Psoas muscle (tissue), 7 donors: ENCODE measurements at regions not wholly inside any gene's neighbourhood (a gene's known extent, or its start where the extent isn't known, plus 50 kb on each side); places are given as distances from the start of the nearest gene placed in this dataset.

ENCODE experiments used
- ATAC-seq, 4 donors: fragments of 200-7000 bp; cut with Tn5 transposase; one replicate each; pipeline ENCODE4 v1.9.1; 2020; ENCODE audit warnings: moderate library complexity in 3 of 4, mild to moderate bottlenecking in 2 of 4
- DNase-seq, 2 donors: peaks; one replicate each; pipeline ENCODE4 v3.0.0-alpha.2; 2020
- H3K27ac ChIP-seq: fragments of 200-600 bp; one replicate; pipeline ENCODE4 v1.8.0; 2022
- H3K27me3 ChIP-seq, 3 donors: fragments of 200-600 bp in 1 of 3; one replicate each; pipeline versions ENCODE4 v1.6.1 to v1.8.0; 2013 to 2022; ENCODE audit warnings: low read length in 2 of 3, mild to moderate bottlenecking in 2 of 3, moderate library complexity in 1 of 3; ENCODE audit not compliant: insufficient read depth in 3 of 3
- H3K36me3 ChIP-seq, 2 donors: fragments of 200-600 bp in 1 of 2; one replicate each; pipeline versions ENCODE4 v1.6.1 to v1.8.0; 2013 to 2022; ENCODE audit warnings: low read depth in 1 of 2, mild to moderate bottlenecking in 1 of 2, moderate library complexity in 1 of 2; ENCODE audit not compliant: insufficient read depth in 1 of 2
- H3K4me1 ChIP-seq: fragments of 200-600 bp; one replicate; pipeline ENCODE4 v1.8.0; 2022
- H3K4me3 ChIP-seq: fragments of 200-600 bp; one replicate; pipeline ENCODE4 v1.8.0; 2022; ENCODE audit warnings: mild to moderate bottlenecking
- H3K9me3 ChIP-seq: fragments of 200-600 bp; one replicate; pipeline ENCODE4 v1.8.0; 2022
- CTCF ChIP-seq: fragments of 200-600 bp; IDR thresholded peaks from one replicate; pipeline ENCODE4 v1.8.0; 2022; ENCODE audit warnings: antibody characterized with exemption
- WGBS, 3 donors: extraction: QIAGEN DNeasy Blood & Tissue Kit; methylation state at CpG; one replicate each; pipeline versions ENCODE4 v1.1.6 to v1.1.7; 2013; 5-methylcytosine and 5-hydroxymethylcytosine counted together
- intact Hi-C, 2 donors: fragments of 100-400 bp; cut with DNase I; formaldehyde crosslinking; loops; one replicate each; pipeline versions ENCODE4 v1.11.0 to v1.14.2; 2022
- donor health status: healthy with polysubstance abuse.
- donor health status: DM: no; HTN: no; CAD: no; lungs with moderate emphysema.
- donor health status: Bipolar disorder and iron deficiency.
- donor health status: healthy.
- donor health status: DM: yes; HTN: yes; CAD: no.
- donor health status: DM: no; HTN: no; CAD: no.
- donor health status: DM: yes; HTN: yes; CAD: no.

GRCh38 chr2:196353717-196354116 lies 182.3 kb upstream of the STK17B start:
- TF ChIP-seq CTCF: no peak
- Histone ChIP-seq H3K36me3 (no peaks in the 10 kb centered on the region), H3K4me3 (no peak overlapping the region), H3K4me1 (no peaks in the 10 kb centered on the region), H3K27me3 (no peaks in the 10 kb centered on the region), H3K27ac (no peak overlapping the region), H3K9me3 (no peaks in the 10 kb centered on the region)
- ATAC-seq: no peak
- intact Hi-C loops: no loop called here
- DNase-seq: no peak
- 40 to 92% (median 86%) methylated on average over 1 of the region's 1 CpG for WGBS, 3 donors

- ATAC-seq (no peak), DNase-seq (no peak)
- no peaks in the 10 kb centered on the region for H3K27me3 ChIP-seq
- H3K27ac ChIP-seq: no peak overlapping the region
- H3K36me3 ChIP-seq: no peaks in the 10 kb centered on the region
- H3K4me1 ChIP-seq: no peaks in the 10 kb centered on the region
- 94 to 98% (median 97%) methylated on average over 4 of the region's 4 CpGs for WGBS, 3 donors
- H3K4me3 ChIP-seq: no peak overlapping the region
- intact Hi-C loops: no loop called here
- TF ChIP-seq CTCF: no peak
- no peaks in the 10 kb centered on the region for H3K9me3 ChIP-seq
Measured at GRCh38 chr2:196354186-196354585, 182.8 kb upstream of the STK17B start.

GRCh38 chr2:196356332-196356731 lies 185.0 kb upstream of the STK17B start:
- H3K9me3 ChIP-seq: no peaks in the 10 kb centered on the region
- 70 to 77% (median 76%) methylated on average over 4 of the region's 4 CpGs for WGBS, 3 donors
- no peaks in the 10 kb centered on the region for H3K36me3 ChIP-seq
- ATAC-seq (no peak), DNase-seq (no peak)
- no peaks in the 10 kb centered on the region for H3K4me1 ChIP-seq
- intact Hi-C loops: no loop called here
- no peaks in the 10 kb centered on the region for H3K27me3 ChIP-seq
- no peak for TF ChIP-seq CTCF
- no peak overlapping the region for H3K27ac ChIP-seq
- peak overlapping the region; percentile 9 for H3K4me3 ChIP-seq

GRCh38 chr2:196360650-196361049 lies 189.3 kb upstream of the STK17B start:
- ATAC-seq: no peak
- no peak overlapping the region for H3K4me3 ChIP-seq
- H3K27me3 ChIP-seq: no peaks in the 10 kb centered on the region
- H3K27ac ChIP-seq: no peak overlapping the region
- DNase-seq: no peak
- intact Hi-C loops: no loop called here
- no peak for TF ChIP-seq CTCF
- no peaks in the 10 kb centered on the region for H3K9me3 ChIP-seq
- H3K4me1 ChIP-seq: no peaks in the 10 kb centered on the region
- H3K36me3 ChIP-seq: no peaks in the 10 kb centered on the region

- Histone ChIP-seq H3K27ac (no peak overlapping the region), H3K4me1 (no peaks in the 10 kb centered on the region), H3K27me3 (no peaks in the 10 kb centered on the region), H3K9me3 (no peaks in the 10 kb centered on the region), H3K36me3 (no peaks in the 10 kb centered on the region), H3K4me3 (peak overlapping the region; percentile 5)
- intact Hi-C loops: no loop called here
- ATAC-seq: no peak
- no peak for DNase-seq
- 24 to 28% (median 25%) methylated on average over 7 of the region's 7 CpGs for WGBS, 3 donors
- no peak for TF ChIP-seq CTCF
Measured at GRCh38 chr2:196361606-196362326, 190.4 kb upstream of the STK17B start.
